ENCODE measurements at regions not wholly inside any gene's neighbourhood (a gene's known extent, or its start where the extent isn't known, plus 50 kb on each side); places are given as distances from the start of the nearest gene placed in this dataset.

DNA sequence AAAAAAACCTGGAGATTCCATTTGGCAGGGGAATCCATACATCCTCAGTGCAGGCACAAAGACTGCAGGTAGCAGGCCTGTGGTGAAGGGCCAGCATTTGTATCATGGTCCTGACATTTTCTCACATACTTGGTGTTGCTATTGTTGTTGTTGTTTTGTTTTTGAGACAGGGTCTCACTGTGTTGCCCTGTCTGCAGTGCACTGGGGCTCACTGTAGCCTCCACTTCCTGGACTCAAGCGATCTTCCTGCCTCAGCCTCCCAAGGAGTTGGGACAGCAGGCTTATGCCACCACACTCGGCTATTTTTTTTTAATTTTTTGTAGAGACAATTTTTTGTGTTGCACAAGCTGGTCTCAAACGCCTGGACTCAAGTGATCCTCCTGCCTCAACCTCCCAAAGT is 140.8 kb upstream of the ZNF644 start:
- DNase-seq (no peak), FAIRE-seq (no peak)
- whole genome bisulfite sequencing, 3 donors, result 78 to 90% (median 89%) methylated on average over 3 of the region's 3 CpGs
- Histone ChIP-seq H3K9me3 (ENCODE audit: control insufficient read depth in 2 of 2, insufficient read depth in 1 of 2, low read depth in 1 of 2, low read length in 1 of 2) (no peaks in the 10 kb centered on the region), H3K4me3 (ENCODE audit: low read depth in 1 of 3, low read length in 3 of 3) (no peak overlapping the region), H3K36me3 (ENCODE audit: control insufficient read depth in 3 of 3, insufficient read depth in 2 of 3, low read depth in 1 of 3, low read length in 3 of 3) (no peaks in the 10 kb centered on the region), H3K4me1 (ENCODE audit: control insufficient read depth in 3 of 3, insufficient read depth in 2 of 3, low read depth in 1 of 3, low read length in 2 of 3) (no peaks in the 10 kb centered on the region), H3K27me3 (ENCODE audit: control insufficient read depth in 3 of 3, insufficient read depth in 3 of 3, low read length in 3 of 3) (no peaks in the 10 kb centered on the region), H3K27ac (ENCODE audit: low read depth in 1 of 3, low read length in 2 of 3) (no peak overlapping the region)

DNA sequence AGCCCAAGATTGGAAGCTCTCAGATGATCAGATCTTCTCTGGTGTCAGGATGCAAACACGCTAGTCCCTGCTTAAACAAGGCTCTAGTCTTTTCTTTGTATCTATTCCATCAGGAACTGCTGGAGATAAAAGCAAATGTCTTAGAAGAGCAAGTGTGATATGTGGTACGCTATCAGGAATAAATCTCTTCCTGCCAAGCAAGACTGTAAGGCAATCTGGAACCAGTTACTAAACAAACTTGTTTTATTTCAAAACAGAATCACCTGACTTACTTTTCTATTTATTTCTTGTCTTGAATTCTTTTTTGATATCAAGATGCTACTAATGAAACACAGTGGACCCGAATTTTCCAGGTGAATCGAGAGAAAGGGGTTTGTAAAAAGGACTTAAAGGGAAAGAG is 139.9 kb upstream of the ZNF644 start:
- H3K4me3 ChIP-seq (ENCODE audit: low read depth in 1 of 3, low read length in 3 of 3), result no peak overlapping the region
- 59 to 65% (median 62%) methylated on average over 4 of the region's 4 CpGs for WGBS, 3 donors
- no peaks in the 10 kb centered on the region for H3K4me1 ChIP-seq (ENCODE audit: control insufficient read depth in 3 of 3, insufficient read depth in 2 of 3, low read depth in 1 of 3, low read length in 2 of 3)
- no peak for FAIRE-seq
- no peaks in the 10 kb centered on the region for H3K36me3 ChIP-seq (ENCODE audit: control insufficient read depth in 3 of 3, insufficient read depth in 2 of 3, low read depth in 1 of 3, low read length in 3 of 3)
- no peak for DNase-seq
- no peak overlapping the region for H3K27ac ChIP-seq (ENCODE audit: low read depth in 1 of 3, low read length in 2 of 3)
- H3K27me3 ChIP-seq (ENCODE audit: control insufficient read depth in 3 of 3, insufficient read depth in 3 of 3, low read length in 3 of 3), result no peaks in the 10 kb centered on the region
- no peaks in the 10 kb centered on the region for H3K9me3 ChIP-seq (ENCODE audit: control insufficient read depth in 2 of 2, insufficient read depth in 1 of 2, low read depth in 1 of 2, low read length in 1 of 2)

DNA sequence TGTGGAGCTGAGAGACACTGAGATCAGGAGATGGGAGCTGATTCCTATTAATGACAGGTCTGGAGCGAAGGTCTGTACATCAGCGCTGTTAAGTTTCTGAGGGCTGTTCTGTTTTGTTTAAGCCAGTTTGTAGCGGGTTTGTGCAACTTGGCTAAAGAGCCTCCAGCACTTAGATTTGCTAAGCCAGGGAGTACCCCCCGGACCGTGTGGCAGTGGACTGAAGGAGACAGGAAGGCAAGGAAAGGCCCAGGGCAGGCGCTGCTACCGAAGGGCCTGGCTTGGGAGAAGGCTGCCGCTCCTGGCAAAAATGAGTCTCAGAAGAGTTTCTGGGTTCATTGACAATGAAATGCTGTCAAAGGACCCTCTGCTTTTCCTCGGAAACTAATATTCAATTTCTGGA is 139.3 kb upstream of the ZNF644 start:
- Histone ChIP-seq H3K4me1 (ENCODE audit: control insufficient read depth in 3 of 3, insufficient read depth in 2 of 3, low read depth in 1 of 3, low read length in 2 of 3) (no peaks in the 10 kb centered on the region), H3K9me3 (ENCODE audit: control insufficient read depth in 2 of 2, insufficient read depth in 1 of 2, low read depth in 1 of 2, low read length in 1 of 2) (no peaks in the 10 kb centered on the region), H3K27ac (ENCODE audit: low read depth in 1 of 3, low read length in 2 of 3) (no peak overlapping the region), H3K27me3 (ENCODE audit: control insufficient read depth in 3 of 3, insufficient read depth in 3 of 3, low read length in 3 of 3) (no peaks in the 10 kb centered on the region), H3K4me3 (ENCODE audit: low read depth in 1 of 3, low read length in 3 of 3) (no peak overlapping the region), H3K36me3 (ENCODE audit: control insufficient read depth in 3 of 3, insufficient read depth in 2 of 3, low read depth in 1 of 3, low read length in 3 of 3) (no peaks in the 10 kb centered on the region)
- DNase-seq (no peak), FAIRE-seq (no peak)
- WGBS, 3 donors, result 70 to 83% (median 82%) methylated on average over 9 of the region's 9 CpGs

DNA sequence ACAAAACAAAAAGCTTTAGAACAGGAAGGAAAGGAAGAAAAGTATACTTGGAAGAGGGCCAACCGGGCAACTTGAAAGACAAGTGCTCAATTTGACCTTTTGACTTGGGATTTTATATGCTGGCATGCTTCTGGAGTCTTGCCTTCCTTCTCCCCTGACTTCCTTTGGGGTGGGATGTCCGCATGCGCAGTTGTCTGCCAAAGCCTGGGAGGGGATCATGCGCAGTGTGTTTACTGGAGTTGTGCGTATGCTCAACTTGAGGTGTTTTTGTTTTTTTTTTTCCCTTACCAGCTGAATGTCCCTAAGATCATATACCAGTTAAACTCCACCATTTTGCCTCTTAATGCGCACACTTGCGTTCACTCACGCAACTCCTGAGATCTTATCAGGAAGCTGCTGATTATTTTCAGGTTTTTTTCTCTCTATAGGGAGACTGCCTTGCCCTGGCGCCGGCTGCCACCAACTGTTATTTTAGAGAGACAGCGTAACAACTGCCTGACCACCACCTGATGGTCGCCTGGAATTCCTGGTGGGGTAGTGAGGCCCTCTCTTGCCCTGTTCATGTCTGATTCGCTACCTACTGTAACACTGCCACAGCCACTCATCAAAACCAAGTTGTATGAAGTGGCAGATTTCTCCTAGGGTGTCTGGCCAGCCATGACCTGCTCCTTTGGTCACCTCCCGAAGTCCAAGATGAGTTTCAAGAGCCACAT is 138.7 kb upstream of the ZNF644 start:
- no peak overlapping the region for H3K4me3 ChIP-seq (ENCODE audit: low read depth in 1 of 3, low read length in 3 of 3)
- no peak for FAIRE-seq
- no peaks in the 10 kb centered on the region for H3K9me3 ChIP-seq (ENCODE audit: control insufficient read depth in 2 of 2, insufficient read depth in 1 of 2, low read depth in 1 of 2, low read length in 1 of 2)
- peaks cover 0 to 2% (median 0%) of the 10 kb centered on the region in 3 donors for H3K27me3 ChIP-seq (ENCODE audit: control insufficient read depth in 3 of 3, insufficient read depth in 3 of 3, low read length in 3 of 3)
- DNase-seq, result no peak
- no peaks in the 10 kb centered on the region for H3K4me1 ChIP-seq (ENCODE audit: control insufficient read depth in 3 of 3, insufficient read depth in 2 of 3, low read depth in 1 of 3, low read length in 2 of 3)
- no peaks in the 10 kb centered on the region for H3K36me3 ChIP-seq (ENCODE audit: control insufficient read depth in 3 of 3, insufficient read depth in 2 of 3, low read depth in 1 of 3, low read length in 3 of 3)
- H3K27ac ChIP-seq (ENCODE audit: low read depth in 1 of 3, low read length in 2 of 3), result no peak overlapping the region
- WGBS, 3 donors, result 89 to 92% (median 91%) methylated on average over 14 of the region's 14 CpGs

DNA sequence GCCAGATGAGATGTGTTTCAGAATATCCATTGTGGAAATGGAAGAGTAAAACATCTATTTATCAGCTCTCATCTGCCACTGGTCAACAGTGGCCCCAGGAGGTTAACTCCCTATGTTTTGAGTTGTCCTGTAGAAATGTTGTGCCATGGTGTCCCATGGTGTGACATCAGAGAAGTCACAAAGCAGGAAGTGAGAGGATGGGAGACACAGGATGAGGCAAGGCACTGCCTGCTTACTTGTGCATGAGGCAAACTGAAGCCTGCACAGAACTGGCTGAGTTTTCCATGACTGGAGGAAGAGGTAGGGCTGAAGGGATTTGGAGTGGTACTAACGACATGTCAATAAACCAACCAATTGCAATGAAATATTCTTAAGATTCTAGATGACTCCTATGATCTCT is 131.5 kb upstream of the ZNF644 start:
- no peaks in the 10 kb centered on the region for H3K36me3 ChIP-seq (ENCODE audit: control insufficient read depth in 3 of 3, insufficient read depth in 2 of 3, low read depth in 1 of 3, low read length in 3 of 3)
- 86 to 92% (median 90%) methylated on average over 1 of the region's 1 CpG for WGBS, 3 donors
- no peak for FAIRE-seq
- H3K9me3 ChIP-seq (ENCODE audit: control insufficient read depth in 2 of 2, insufficient read depth in 1 of 2, low read depth in 1 of 2, low read length in 1 of 2), result peaks cover 0 to 4% of the 10 kb centered on the region in 2 donors
- no peak overlapping the region for H3K4me3 ChIP-seq (ENCODE audit: low read depth in 1 of 3, low read length in 3 of 3)
- no peaks in the 10 kb centered on the region for H3K4me1 ChIP-seq (ENCODE audit: control insufficient read depth in 3 of 3, insufficient read depth in 2 of 3, low read depth in 1 of 3, low read length in 2 of 3)
- no peak for DNase-seq
- peaks cover 0 to 2% (median 0%) of the 10 kb centered on the region in 3 donors for H3K27me3 ChIP-seq (ENCODE audit: control insufficient read depth in 3 of 3, insufficient read depth in 3 of 3, low read length in 3 of 3)
- no peak overlapping the region for H3K27ac ChIP-seq (ENCODE audit: low read depth in 1 of 3, low read length in 2 of 3)

DNA sequence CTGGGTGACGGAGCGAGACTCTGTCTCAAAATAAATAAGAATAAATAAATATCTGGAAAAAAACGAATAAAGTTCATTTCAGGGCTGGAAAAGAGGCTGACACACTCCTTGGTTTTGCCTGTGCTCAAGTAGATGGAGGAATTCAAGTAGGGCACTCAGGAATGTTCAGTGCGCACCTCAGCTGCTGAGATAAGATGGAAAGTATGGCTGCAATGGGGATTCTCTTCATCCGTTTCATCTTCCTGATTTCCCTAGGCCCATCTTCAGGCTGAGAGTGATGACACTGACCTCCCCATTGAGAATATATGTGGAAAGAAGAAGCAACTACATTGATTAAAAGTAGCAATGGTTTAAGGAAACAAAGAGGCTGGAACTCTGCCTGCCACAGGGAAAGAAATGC is 130.5 kb upstream of the ZNF644 start:
- Histone ChIP-seq H3K27me3 (ENCODE audit: control insufficient read depth in 3 of 3, insufficient read depth in 3 of 3, low read length in 3 of 3) (peaks cover 0 to 2% (median 0%) of the 10 kb centered on the region in 3 donors), H3K4me1 (ENCODE audit: control insufficient read depth in 3 of 3, insufficient read depth in 2 of 3, low read depth in 1 of 3, low read length in 2 of 3) (no peaks in the 10 kb centered on the region), H3K36me3 (ENCODE audit: control insufficient read depth in 3 of 3, insufficient read depth in 2 of 3, low read depth in 1 of 3, low read length in 3 of 3) (no peaks in the 10 kb centered on the region), H3K4me3 (ENCODE audit: low read depth in 1 of 3, low read length in 3 of 3) (no peak overlapping the region), H3K27ac (ENCODE audit: low read depth in 1 of 3, low read length in 2 of 3) (no peak overlapping the region), H3K9me3 (ENCODE audit: control insufficient read depth in 2 of 2, insufficient read depth in 1 of 2, low read depth in 1 of 2, low read length in 1 of 2) (peaks cover 0 to 4% of the 10 kb centered on the region in 2 donors)
- DNase-seq (no peak), FAIRE-seq (no peak)
- WGBS, 3 donors, result 81 to 87% (median 87%) methylated on average over 5 of the region's 5 CpGs

DNA sequence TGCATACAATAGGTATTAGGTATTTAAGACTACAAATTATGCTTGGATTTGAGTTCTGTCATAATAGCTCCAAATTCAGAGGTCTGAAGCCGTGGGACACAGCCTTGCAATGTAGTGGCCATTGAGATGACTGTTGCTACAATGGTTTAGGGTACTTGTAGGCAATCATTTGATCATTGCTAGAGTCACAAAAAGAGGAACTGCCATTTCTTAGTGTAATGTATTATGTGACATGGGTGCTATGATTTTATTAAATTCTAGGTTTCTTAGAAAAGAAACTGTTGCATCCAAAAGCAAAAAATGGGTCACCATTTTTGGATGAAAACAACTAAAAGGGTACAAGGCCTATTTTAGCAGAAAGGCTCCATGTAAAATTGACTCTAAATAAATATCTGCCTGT is 129.9 kb upstream of the ZNF644 start:
- no peaks in the 10 kb centered on the region for H3K36me3 ChIP-seq (ENCODE audit: control insufficient read depth in 3 of 3, insufficient read depth in 2 of 3, low read depth in 1 of 3, low read length in 3 of 3)
- DNase-seq, result no peak
- no peak for FAIRE-seq
- H3K4me1 ChIP-seq (ENCODE audit: control insufficient read depth in 3 of 3, insufficient read depth in 2 of 3, low read depth in 1 of 3, low read length in 2 of 3), result no peaks in the 10 kb centered on the region
- no peak overlapping the region for H3K4me3 ChIP-seq (ENCODE audit: low read depth in 1 of 3, low read length in 3 of 3)
- peaks cover 0 to 4% of the 10 kb centered on the region in 2 donors for H3K9me3 ChIP-seq (ENCODE audit: control insufficient read depth in 2 of 2, insufficient read depth in 1 of 2, low read depth in 1 of 2, low read length in 1 of 2)
- peaks cover 0 to 2% (median 0%) of the 10 kb centered on the region in 3 donors for H3K27me3 ChIP-seq (ENCODE audit: control insufficient read depth in 3 of 3, insufficient read depth in 3 of 3, low read length in 3 of 3)
- WGBS, 3 donors, result 60 to 86% (median 63%) methylated on average over 1 of the region's 1 CpG
- no peak overlapping the region for H3K27ac ChIP-seq (ENCODE audit: low read depth in 1 of 3, low read length in 2 of 3)

DNA sequence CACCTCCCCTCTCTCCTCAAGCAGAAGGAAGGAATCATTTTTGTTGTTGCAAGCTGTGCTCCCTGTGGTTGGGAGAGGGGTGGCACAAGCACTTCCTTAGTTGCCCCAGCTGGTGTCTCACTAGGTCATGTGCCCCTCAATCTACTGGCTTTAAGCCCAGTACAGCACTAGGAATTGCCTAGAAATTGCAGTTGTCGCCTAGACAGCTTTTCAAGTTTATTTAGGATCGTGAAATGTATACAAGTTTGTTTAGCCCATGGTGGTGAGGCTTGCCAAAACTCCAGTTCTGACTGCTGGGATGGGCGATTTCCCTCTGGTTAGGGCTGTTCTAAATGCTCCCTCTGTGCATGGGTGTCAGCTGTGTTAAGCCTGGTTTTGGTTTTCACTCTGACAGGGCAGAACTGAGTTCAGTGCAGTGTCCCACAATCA is 126.8 kb upstream of the ZNF644 start:
- no peak overlapping the region for H3K4me3 ChIP-seq (ENCODE audit: low read depth in 1 of 3, low read length in 3 of 3)

DNA sequence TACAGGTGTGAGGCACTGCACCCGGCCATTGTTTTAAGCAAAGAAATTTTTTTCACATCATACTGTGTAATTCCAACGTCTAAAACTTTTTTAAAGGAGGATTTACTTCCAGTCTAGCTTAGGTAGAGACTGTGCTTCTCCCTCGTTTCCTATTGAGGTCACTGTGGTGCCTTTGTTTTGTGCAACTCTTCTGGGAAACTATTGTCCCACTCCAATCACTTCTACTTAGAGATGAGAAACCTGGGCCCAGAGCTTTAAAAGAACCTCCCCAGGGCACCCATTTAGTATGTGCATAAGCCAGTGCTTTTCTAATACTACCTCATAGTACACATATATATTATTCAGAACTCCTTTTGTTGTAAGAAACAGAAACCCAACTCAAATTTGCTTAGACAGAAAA is 120.0 kb upstream of the ZNF644 start:
- DNase-seq (no peak), FAIRE-seq (no peak)
- no peak overlapping the region for H3K4me3 ChIP-seq (ENCODE audit: low read depth in 1 of 3, low read length in 3 of 3)
- no peaks in the 10 kb centered on the region for H3K4me1 ChIP-seq (ENCODE audit: control insufficient read depth in 3 of 3, insufficient read depth in 2 of 3, low read depth in 1 of 3, low read length in 2 of 3)
- no peak overlapping the region for H3K27ac ChIP-seq (ENCODE audit: low read depth in 1 of 3, low read length in 2 of 3)
- no peaks in the 10 kb centered on the region for H3K36me3 ChIP-seq (ENCODE audit: control insufficient read depth in 3 of 3, insufficient read depth in 2 of 3, low read depth in 1 of 3, low read length in 3 of 3)
- 57 to 65% (median 63%) methylated on average over 3 of the region's 3 CpGs for WGBS, 3 donors
- H3K27me3 ChIP-seq (ENCODE audit: control insufficient read depth in 3 of 3, insufficient read depth in 3 of 3, low read length in 3 of 3), result no peaks in the 10 kb centered on the region
- no peaks in the 10 kb centered on the region for H3K9me3 ChIP-seq (ENCODE audit: control insufficient read depth in 2 of 2, insufficient read depth in 1 of 2, low read depth in 1 of 2, low read length in 1 of 2)

More for the DNA sequence above, 126.8 kb upstream of the ZNF644 start:
- H3K27me3 ChIP-seq (ENCODE audit: control insufficient read depth in 3 of 3, insufficient read depth in 3 of 3, low read length in 3 of 3), result no peaks in the 10 kb centered on the region
- H3K27ac ChIP-seq (ENCODE audit: low read depth in 1 of 3, low read length in 2 of 3), result no peak overlapping the region
- H3K9me3 ChIP-seq (ENCODE audit: control insufficient read depth in 2 of 2, insufficient read depth in 1 of 2, low read depth in 1 of 2, low read length in 1 of 2), result peaks cover 0 to 4% of the 10 kb centered on the region in 2 donors
- DNase-seq (no peak), FAIRE-seq (no peak)
- 41 to 48% (median 42%) methylated on average over 3 of the region's 3 CpGs for WGBS, 3 donors
- no peaks in the 10 kb centered on the region for H3K4me1 ChIP-seq (ENCODE audit: control insufficient read depth in 3 of 3, insufficient read depth in 2 of 3, low read depth in 1 of 3, low read length in 2 of 3)
- no peaks in the 10 kb centered on the region for H3K36me3 ChIP-seq (ENCODE audit: control insufficient read depth in 3 of 3, insufficient read depth in 2 of 3, low read depth in 1 of 3, low read length in 3 of 3)
